ENCODE measurements at regions not wholly inside any gene's neighbourhood (a gene's known extent, or its start where the extent isn't known, plus 50 kb on each side); places are given as distances from the start of the nearest gene placed in this dataset.

DNA sequence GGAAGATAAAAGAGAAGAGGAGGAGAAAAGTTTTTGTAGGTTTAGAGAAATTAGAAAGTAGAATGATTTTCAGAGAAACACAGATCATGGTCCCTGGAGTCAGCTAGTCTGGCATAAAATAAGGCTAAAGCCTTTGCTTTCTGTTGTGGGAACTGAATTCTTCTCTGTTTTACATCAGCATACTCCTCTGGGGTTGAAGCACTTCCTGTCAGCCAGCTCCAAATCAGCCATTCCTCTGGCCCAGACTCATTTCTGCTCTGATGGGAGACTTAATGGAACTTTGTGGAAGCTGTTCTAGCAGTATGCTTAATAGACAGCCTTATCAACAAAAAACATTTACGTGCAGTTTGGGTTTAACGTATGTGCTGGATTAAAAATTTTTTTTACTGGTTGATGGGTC lies 143.2 kb downstream of the HMHB1 start:
- TF ChIP-seq RFX3 (CRISPR knock-in tag; IDR thresholded peaks at IDR 0.05) (no peak), MTF1 (CRISPR knock-in tag; IDR thresholded peaks at IDR 0.05) (no peak), NFE2L2 (IDR thresholded peaks at IDR 0.05; ENCODE audit: low read length) (no peak), MAF1 (CRISPR knock-in tag; IDR thresholded peaks at IDR 0.05; ENCODE audit: borderline replicate concordance) (no peak), HNRNPK (IDR thresholded peaks at IDR 0.05; ENCODE audit: low read depth, low read length, poor library complexity, severe bottlenecking) (no peak)
- TF ChIP-seq, protein P1, sequence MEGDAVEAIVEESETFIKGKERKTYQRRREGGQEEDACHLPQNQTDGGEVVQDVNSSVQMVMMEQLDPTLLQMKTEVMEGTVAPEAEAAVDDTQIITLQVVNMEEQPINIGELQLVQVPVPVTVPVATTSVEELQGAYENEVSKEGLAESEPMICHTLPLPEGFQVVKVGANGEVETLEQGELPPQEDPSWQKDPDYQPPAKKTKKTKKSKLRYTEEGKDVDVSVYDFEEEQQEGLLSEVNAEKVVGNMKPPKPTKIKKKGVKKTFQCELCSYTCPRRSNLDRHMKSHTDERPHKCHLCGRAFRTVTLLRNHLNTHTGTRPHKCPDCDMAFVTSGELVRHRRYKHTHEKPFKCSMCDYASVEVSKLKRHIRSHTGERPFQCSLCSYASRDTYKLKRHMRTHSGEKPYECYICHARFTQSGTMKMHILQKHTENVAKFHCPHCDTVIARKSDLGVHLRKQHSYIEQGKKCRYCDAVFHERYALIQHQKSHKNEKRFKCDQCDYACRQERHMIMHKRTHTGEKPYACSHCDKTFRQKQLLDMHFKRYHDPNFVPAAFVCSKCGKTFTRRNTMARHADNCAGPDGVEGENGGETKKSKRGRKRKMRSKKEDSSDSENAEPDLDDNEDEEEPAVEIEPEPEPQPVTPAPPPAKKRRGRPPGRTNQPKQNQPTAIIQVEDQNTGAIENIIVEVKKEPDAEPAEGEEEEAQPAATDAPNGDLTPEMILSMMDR (CRISPR knock-in tag; IDR thresholded peaks at IDR 0.05) = no peak
- TF ChIP-seq, protein P2, sequence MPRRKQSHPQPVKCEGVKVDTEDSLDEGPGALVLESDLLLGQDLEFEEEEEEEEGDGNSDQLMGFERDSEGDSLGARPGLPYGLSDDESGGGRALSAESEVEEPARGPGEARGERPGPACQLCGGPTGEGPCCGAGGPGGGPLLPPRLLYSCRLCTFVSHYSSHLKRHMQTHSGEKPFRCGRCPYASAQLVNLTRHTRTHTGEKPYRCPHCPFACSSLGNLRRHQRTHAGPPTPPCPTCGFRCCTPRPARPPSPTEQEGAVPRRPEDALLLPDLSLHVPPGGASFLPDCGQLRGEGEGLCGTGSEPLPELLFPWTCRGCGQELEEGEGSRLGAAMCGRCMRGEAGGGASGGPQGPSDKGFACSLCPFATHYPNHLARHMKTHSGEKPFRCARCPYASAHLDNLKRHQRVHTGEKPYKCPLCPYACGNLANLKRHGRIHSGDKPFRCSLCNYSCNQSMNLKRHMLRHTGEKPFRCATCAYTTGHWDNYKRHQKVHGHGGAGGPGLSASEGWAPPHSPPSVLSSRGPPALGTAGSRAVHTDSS (CRISPR knock-in tag; conservative IDR thresholded peaks at IDR 0.05) = no peak
- TF ChIP-seq, protein P3, sequence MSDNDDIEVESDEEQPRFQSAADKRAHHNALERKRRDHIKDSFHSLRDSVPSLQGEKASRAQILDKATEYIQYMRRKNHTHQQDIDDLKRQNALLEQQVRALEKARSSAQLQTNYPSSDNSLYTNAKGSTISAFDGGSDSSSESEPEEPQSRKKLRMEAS (IDR thresholded peaks at IDR 0.05) = no peak
- TF ChIP-seq, protein P4, sequence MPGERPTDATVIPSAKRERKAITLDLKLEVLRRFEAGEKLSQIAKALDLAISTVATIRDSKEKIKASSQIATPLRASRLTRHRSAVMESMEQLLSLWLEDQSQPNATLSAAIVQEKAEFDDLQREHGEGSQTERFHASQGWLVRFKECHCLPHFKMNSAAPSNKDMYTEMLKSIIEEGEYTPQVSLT (CRISPR knock-in tag; IDR thresholded peaks at IDR 0.05; ENCODE audit: borderline replicate concordance, low read depth) = no peak
- TF ChIP-seq, protein P5, sequence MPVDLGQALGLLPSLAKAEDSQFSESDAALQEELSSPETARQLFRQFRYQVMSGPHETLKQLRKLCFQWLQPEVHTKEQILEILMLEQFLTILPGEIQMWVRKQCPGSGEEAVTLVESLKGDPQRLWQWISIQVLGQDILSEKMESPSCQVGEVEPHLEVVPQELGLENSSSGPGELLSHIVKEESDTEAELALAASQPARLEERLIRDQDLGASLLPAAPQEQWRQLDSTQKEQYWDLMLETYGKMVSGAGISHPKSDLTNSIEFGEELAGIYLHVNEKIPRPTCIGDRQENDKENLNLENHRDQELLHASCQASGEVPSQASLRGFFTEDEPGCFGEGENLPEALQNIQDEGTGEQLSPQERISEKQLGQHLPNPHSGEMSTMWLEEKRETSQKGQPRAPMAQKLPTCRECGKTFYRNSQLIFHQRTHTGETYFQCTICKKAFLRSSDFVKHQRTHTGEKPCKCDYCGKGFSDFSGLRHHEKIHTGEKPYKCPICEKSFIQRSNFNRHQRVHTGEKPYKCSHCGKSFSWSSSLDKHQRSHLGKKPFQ (CRISPR knock-in tag; IDR thresholded peaks at IDR 0.05; ENCODE audit: insufficient replicate concordance) = no peak

All from HepG2 (cell line).